DOHH2 (cell line): ENCODE measurements at regions not wholly inside any gene's neighbourhood (a gene's known extent, or its start where the extent isn't known, plus 50 kb on each side); places are given as distances from the start of the nearest gene placed in this dataset.

Experiments
- EZH2phosphoT487 ChIP-seq: fragments of 200-600 bp; sonication (generic); IDR thresholded peaks from 2 replicates; pipeline ENCODE4 v1.6.1; 2017; ENCODE audit warnings: borderline replicate concordance, mild to moderate bottlenecking, antibody characterized with exemption, low read length, moderate library complexity, mixed read lengths
- TF ChIP-seq, protein P1 (sequence below): fragments of 200-600 bp; sonication (generic); IDR thresholded peaks from one replicate; pipeline ENCODE4 v1.5.1; 2014; ENCODE audit warnings: antibody characterized with exemption, mild to moderate bottlenecking, low read depth, low read length; ENCODE audit not compliant: poor library complexity, severe bottlenecking

GRCh38 chr11:86119077-86119476, 50.2 kb upstream of the PICALM start:
- TF ChIP-seq, protein P1, sequence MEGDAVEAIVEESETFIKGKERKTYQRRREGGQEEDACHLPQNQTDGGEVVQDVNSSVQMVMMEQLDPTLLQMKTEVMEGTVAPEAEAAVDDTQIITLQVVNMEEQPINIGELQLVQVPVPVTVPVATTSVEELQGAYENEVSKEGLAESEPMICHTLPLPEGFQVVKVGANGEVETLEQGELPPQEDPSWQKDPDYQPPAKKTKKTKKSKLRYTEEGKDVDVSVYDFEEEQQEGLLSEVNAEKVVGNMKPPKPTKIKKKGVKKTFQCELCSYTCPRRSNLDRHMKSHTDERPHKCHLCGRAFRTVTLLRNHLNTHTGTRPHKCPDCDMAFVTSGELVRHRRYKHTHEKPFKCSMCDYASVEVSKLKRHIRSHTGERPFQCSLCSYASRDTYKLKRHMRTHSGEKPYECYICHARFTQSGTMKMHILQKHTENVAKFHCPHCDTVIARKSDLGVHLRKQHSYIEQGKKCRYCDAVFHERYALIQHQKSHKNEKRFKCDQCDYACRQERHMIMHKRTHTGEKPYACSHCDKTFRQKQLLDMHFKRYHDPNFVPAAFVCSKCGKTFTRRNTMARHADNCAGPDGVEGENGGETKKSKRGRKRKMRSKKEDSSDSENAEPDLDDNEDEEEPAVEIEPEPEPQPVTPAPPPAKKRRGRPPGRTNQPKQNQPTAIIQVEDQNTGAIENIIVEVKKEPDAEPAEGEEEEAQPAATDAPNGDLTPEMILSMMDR, result no peak
- no peak for TF ChIP-seq EZH2phosphoT487
